GM12864 (cell line): ENCODE measurements at regions not wholly inside any gene's neighbourhood (a gene's known extent, or its start where the extent isn't known, plus 50 kb on each side); places are given as distances from the start of the nearest gene placed in this dataset.
"Not testable (repeated sequence)": the region's sequence is repeated elsewhere in the genome, so short reads cannot be mapped to it uniquely, and the experiment has no call there.

Source experiments
- DNase-seq: peaks from one replicate; pipeline ENCODE4 v3.0.0-alpha.2; 2011; ENCODE audit warnings: low read depth
- H3K4me3 ChIP-seq: 2 replicates; pipeline ENCODE4 v1.5.1; 2011; ENCODE audit warnings: mild to moderate bottlenecking, low read depth, low read length, control low read depth
- CTCF ChIP-seq: IDR thresholded peaks from 2 replicates; pipeline ENCODE4 v1.5.1; 2011; ENCODE audit warnings: low read depth, mild to moderate bottlenecking, moderate library complexity, low read length, control low read depth, inconsistent platforms; ENCODE audit errors: missing control alignments

DNA sequence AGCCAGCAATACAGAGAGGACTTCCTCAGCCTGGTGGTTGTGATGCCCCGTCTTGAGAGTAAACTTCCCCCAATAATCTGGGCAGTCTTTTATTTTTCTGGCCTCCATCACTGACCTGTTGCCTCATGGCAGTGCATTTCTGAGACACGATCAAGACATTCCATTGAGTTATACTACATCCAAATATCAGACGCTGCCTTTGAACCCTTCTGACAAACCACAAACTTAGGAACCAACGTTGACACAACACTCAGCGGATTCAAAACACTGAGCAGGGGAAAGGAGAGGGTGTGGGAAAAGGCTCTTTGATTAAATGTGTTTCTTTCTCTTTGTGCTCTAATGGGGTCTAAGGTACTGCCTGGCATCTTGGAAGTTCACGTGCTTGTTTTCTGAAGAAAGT is 100.7 kb upstream of the TBX5 start:
- TF ChIP-seq CTCF = no peak
- no peak overlapping the region for H3K4me3 ChIP-seq
- no peak for DNase-seq

- no peak for TF ChIP-seq CTCF
- H3K4me3 ChIP-seq = no peak overlapping the region
- DNase-seq = no peak
These were observed 98.4 kb upstream of the TBX5 start for GRCh38 chr12:114504311-114504710.

DNA sequence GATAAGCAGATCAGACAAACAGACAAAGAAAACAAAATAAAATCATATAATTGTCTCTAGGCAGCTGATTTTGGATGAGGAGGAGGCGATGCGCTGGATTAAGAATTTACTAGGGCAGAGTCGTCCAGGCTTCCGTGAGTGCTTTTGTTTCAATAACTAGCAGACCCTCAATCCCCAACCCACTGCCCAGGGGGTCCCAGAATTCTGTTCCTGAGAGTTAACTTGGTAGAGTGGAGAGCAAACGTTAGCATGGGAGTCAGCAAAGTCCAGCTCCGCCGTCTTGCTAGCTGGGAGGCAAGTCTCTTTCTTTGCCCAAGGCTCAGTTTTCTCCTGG is 95.5 kb upstream of the TBX5 start:
- no peak for DNase-seq
- no peak overlapping the region for H3K4me3 ChIP-seq
- TF ChIP-seq CTCF = no peak

GRCh38 chr12:114500775-114501473 is 95.0 kb upstream of the TBX5 start:
- H3K4me3 ChIP-seq = no peak overlapping the region
- TF ChIP-seq CTCF = no peak
- no peak for DNase-seq

- no peak for TF ChIP-seq CTCF
- no peak for DNase-seq
- H3K4me3 ChIP-seq = no peak overlapping the region
These were observed 94.2 kb upstream of the TBX5 start for GRCh38 chr12:114500131-114500530.

DNA sequence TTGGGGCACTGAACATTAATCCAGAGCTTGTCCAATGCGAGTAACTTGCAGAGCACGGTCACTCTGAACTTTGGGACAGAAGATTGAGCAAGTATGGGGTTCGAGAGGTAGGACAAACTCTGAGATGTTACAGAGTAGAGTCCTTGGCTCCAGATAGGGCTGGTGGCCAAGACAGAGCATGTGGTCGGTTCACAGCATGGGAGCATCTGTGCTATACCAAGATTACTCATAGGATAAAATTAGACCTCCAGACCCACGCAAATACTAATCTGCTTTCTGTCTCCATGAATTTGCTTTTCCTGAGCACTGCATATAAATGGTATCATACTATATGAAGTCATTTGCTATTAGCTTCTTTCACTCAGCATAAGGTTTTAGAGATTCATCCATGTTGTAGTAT is 93.4 kb upstream of the TBX5 start:
- no peak for TF ChIP-seq CTCF
- no peak for DNase-seq
- no peak overlapping the region for H3K4me3 ChIP-seq

- TF ChIP-seq CTCF = no peak
- DNase-seq = no peak
These were observed 86.0 kb upstream of the TBX5 start for GRCh38 chr12:114491916-114492315.

DNA sequence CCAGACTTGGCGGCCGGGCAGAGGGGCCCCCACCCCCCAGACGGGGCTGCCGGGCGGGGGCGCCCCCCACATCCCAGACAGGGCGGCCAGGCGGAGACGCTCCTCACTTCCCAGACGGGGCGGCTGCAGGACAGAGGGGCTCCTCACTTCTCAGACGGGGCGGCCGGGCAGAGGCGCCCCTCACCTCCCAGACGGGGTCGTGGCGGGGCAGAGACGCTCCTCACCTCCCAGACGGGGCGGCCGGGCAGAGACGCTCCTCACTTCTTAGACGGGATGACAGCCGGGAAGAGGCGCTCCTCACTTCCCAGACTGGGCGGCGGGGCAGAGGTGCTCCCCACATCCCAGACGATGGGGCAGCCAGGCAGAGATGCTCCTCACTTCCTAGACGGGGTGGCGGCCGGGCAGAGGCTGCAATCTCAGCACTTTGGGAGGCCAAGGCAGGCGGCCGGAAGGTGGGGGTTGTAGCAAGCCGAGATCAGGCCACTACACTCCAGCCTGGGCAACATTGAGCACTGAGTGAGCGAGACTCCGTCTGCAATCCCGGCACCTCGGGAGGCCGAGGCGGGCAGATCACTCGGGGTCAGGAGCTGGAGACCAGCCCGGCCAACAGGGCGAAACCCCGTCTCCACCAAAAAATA is 79.0 kb upstream of the TBX5 start:
- DNase-seq, H3K4me3 ChIP-seq: not testable (repeated sequence)

More at GRCh38 chr12:114491916-114492315, 86.0 kb upstream of the TBX5 start:
- no peak overlapping the region for H3K4me3 ChIP-seq
